22Rv1 (cell line): ENCODE measurements at regions not wholly inside any gene's neighbourhood (a gene's known extent, or its start where the extent isn't known, plus 50 kb on each side); places are given as distances from the start of the nearest gene placed in this dataset.

ENCODE experiments used
- H3K27ac ChIP-seq: fragments of 450-650 bp; 2 replicates; pipeline ENCODE4 v1.5.1; 2017
- ZFX ChIP-seq: fragments of 450-650 bp; IDR thresholded peaks from 2 replicates; pipeline ENCODE4 v1.6.1; 2017; ENCODE audit warnings: antibody characterized with exemption, borderline replicate concordance
- TF ChIP-seq, protein P1 (sequence below): fragments of 450-650 bp; IDR thresholded peaks from 2 replicates; pipeline ENCODE4 v1.5.1; 2017; ENCODE audit warnings: mild to moderate bottlenecking

DNA sequence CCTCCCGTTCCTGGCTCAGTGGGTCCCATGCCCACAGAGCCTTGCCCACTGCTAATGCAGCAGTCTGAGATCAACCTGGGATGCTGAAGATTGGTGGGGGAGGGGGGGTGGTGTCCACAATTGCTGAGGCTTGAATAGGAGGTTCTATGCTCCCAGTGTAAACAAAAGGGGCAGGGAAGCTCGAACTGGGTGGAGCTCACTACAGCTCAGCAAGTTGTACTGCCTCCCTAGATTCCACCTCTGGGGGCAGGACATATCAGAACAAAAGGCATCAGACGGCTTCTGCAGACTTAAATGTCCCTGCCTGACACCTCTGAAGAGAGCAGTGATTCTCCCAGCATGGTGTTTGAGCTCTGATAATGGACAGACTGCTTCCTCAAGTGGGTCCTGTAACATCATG, 885.6 kb upstream of the COX7C start:
- no peak for TF ChIP-seq ZFX
- TF ChIP-seq, protein P1, sequence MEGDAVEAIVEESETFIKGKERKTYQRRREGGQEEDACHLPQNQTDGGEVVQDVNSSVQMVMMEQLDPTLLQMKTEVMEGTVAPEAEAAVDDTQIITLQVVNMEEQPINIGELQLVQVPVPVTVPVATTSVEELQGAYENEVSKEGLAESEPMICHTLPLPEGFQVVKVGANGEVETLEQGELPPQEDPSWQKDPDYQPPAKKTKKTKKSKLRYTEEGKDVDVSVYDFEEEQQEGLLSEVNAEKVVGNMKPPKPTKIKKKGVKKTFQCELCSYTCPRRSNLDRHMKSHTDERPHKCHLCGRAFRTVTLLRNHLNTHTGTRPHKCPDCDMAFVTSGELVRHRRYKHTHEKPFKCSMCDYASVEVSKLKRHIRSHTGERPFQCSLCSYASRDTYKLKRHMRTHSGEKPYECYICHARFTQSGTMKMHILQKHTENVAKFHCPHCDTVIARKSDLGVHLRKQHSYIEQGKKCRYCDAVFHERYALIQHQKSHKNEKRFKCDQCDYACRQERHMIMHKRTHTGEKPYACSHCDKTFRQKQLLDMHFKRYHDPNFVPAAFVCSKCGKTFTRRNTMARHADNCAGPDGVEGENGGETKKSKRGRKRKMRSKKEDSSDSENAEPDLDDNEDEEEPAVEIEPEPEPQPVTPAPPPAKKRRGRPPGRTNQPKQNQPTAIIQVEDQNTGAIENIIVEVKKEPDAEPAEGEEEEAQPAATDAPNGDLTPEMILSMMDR, result no peak
- H3K27ac ChIP-seq, result no peak overlapping the region

DNA sequence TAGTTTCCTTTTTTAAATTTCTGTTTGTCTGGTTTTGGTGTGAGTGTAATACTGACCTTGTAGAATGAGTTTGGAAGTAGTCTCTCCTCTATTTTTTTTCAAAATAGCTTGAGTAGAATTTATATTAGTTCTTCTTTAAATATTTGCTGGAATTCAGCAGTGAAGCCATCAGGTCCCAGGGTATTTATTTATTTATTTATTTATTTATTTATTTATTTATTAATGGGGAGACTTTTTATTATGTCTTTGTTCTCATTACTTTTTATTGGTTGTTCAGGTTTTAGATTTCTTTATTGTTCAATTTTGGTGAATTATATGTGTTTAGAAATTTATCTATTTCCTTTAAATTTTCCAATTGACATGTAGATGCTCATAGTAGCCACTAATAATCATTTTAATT, 875.8 kb upstream of the COX7C start:
- TF ChIP-seq, protein P1, result no peak
- TF ChIP-seq ZFX, result no peak
- H3K27ac ChIP-seq, result no peak overlapping the region

DNA sequence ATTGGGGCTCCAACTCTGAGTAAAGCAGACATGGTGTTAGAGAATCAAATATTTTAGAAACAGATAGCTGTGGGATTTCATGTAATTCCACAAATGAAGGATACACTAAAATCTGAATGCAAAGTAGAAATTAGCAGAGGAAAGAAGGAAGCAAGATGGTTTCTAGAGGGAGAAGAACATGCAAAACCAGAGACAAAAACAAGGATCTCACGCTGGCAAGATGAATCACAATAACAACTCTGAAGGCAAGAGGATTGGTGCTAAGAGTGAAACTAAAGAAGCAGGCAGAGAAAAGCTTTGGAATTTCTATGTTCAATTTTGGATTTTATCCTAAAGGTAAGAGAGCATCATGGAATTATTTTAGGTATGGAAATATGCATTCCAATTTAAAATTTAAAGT, 857.2 kb upstream of the COX7C start:
- TF ChIP-seq, protein P1, result no peak
- no peak for TF ChIP-seq ZFX

DNA sequence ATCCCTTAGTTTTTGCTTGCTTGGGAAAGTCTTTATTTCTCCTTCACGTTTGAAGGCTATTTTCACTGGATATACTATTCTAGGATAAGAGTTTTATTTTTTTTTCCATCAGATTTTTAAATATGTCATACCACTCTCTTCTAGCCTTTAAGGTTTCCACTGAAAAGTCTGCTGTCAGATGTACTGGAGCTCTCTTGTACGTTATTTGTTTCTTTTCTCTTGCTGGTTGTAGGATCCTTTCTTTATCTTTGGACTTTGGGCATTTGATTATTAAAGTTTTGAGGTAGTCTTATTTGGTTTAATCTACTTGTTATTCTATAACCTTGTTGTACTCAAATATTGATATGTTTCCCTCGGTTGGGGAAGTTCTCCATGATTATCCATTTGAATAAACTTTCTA, 848.4 kb upstream of the COX7C start:
- H3K27ac ChIP-seq, result no peak overlapping the region
- TF ChIP-seq, protein P1, result no peak
- no peak for TF ChIP-seq ZFX

More for the DNA sequence above, 857.2 kb upstream of the COX7C start:
- no peak overlapping the region for H3K27ac ChIP-seq

DNA sequence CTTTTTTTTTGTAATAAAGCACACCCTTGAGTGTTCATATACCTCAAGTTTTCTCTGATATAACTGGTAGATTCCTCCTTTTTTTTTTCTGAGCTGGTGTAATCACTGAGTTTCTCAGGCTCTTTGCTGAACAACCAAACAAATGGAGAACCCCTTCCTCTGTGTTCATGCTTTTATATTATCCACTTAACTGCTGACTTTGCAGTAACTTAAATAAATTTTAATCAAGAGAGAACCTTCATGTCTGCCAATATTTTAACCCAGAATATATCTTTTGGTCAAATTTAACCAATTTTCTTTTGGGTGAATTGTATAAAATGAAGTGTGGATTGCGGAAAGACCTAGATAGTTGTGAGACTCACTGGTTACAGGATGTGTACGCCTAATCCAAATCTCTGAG, 833.0 kb upstream of the COX7C start:
- no peak for TF ChIP-seq ZFX
- TF ChIP-seq, protein P1, result no peak
- H3K27ac ChIP-seq, result no peak overlapping the region

DNA sequence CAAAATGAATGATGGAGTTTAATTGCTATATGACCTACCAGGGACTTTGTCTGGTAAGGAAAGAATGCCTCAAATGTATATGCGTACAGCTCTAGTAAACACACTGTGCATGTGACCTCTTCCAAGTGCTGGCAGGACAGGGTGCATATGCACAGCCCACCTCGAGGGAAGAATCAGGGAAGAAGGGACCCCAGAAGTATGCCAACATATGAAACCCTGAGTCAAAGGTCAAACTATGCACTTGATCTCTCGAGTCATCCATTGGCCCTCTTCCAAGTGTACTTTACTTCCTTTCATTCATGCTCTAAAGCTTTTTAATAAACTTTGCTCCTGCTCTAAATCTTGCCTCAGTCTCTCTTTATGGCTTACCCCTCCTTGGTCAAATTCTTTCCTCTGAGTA, 804.6 kb upstream of the COX7C start:
- H3K27ac ChIP-seq, result no peak overlapping the region
- TF ChIP-seq, protein P1, result no peak
- TF ChIP-seq ZFX, result no peak

DNA sequence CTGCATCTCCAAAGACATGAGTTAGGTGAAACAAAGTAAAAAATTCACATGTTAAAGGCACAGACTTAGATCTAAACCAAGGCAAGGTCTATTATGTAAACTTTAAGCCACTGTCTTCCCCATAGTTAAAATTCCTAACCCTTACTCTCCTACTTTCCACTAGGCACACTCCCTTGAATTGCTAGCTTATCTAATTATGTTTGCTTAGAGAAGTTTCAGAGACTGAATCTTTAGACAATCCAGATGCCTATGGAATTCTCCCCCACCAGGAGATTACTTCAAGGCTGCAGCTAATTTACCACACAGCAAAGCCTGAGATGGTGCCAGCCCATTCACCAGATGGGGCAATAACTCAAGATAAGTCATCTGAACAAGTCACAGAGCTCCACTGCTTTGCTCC, 803.1 kb upstream of the COX7C start:
- no peak overlapping the region for H3K27ac ChIP-seq

More for the DNA sequence above, 803.1 kb upstream of the COX7C start:
- no peak for TF ChIP-seq ZFX
- TF ChIP-seq, protein P1, result no peak
